ENCODE measurements at regions not wholly inside any gene's neighbourhood (a gene's known extent, or its start where the extent isn't known, plus 50 kb on each side); places are given as distances from the start of the nearest gene placed in this dataset.
A peak's percentile ranks its signal among the peaks of the same experiment; 100 is the strongest.

- no peak overlapping the region for H2AFZ ChIP-seq (ENCODE audit: low read depth, low read length)
- H3K4me2 ChIP-seq (ENCODE audit: low read length) = no peak overlapping the region
- no peaks in the 10 kb centered on the region for H3K27me3 ChIP-seq (ENCODE audit: low read depth, low read length)
- H3K4me1 ChIP-seq (ENCODE audit: low read length) = no peaks in the 10 kb centered on the region
- H3K4me3 ChIP-seq (ENCODE audit: low read length) = no peak overlapping the region
- no peaks in the 10 kb centered on the region for H4K20me1 ChIP-seq (ENCODE audit: insufficient read depth, low read length)
- no peak for TF ChIP-seq EZH2phosphoT487 (IDR thresholded peaks at IDR 0.05; ENCODE audit: low read depth)
- TF ChIP-seq CTCF (IDR thresholded peaks at IDR 0.05; ENCODE audit: low read depth, low read length) = no peak
- H3K79me2 ChIP-seq (ENCODE audit: low read length) = no peaks in the 10 kb centered on the region
- no peaks in the 10 kb centered on the region for H3K36me3 ChIP-seq (replicated peaks; ENCODE audit: low read depth, low read length)
- H3K27ac ChIP-seq (ENCODE audit: low read length) = no peak overlapping the region
- H3K9me3 ChIP-seq (ENCODE audit: insufficient read depth, low read length) = no peaks in the 10 kb centered on the region
- no peak overlapping the region for H3K9ac ChIP-seq (ENCODE audit: low read length)
Observed at GRCh38 chr4:127500242-127500641, 132.5 kb upstream of the INTU start.

- Histone ChIP-seq H3K9me3 (ENCODE audit: insufficient read depth, low read length) (no peaks in the 10 kb centered on the region), H3K36me3 (replicated peaks; ENCODE audit: low read depth, low read length) (no peaks in the 10 kb centered on the region), H3K4me2 (ENCODE audit: low read length) (no peak overlapping the region), H3K27me3 (ENCODE audit: low read depth, low read length) (no peaks in the 10 kb centered on the region), H3K79me2 (ENCODE audit: low read length) (no peaks in the 10 kb centered on the region), H3K4me1 (ENCODE audit: low read length) (no peaks in the 10 kb centered on the region), H3K9ac (ENCODE audit: low read length) (no peak overlapping the region), H2AFZ (ENCODE audit: low read depth, low read length) (peak overlapping the region; percentile 15; the same call in 1 of the 2 replicates), H3K4me3 (ENCODE audit: low read length) (no peak overlapping the region), H3K27ac (ENCODE audit: low read length) (no peak overlapping the region), H4K20me1 (ENCODE audit: insufficient read depth, low read length) (no peaks in the 10 kb centered on the region)
- no peak for TF ChIP-seq EZH2phosphoT487 (IDR thresholded peaks at IDR 0.05; ENCODE audit: low read depth)
- no peak for TF ChIP-seq CTCF (IDR thresholded peaks at IDR 0.05; ENCODE audit: low read depth, low read length)
Observed at GRCh38 chr4:127501103-127501502, 131.7 kb upstream of the INTU start.

- TF ChIP-seq EZH2phosphoT487 (IDR thresholded peaks at IDR 0.05; ENCODE audit: low read depth) (no peak), CTCF (IDR thresholded peaks at IDR 0.05; ENCODE audit: low read depth, low read length) (no peak)
- H3K79me2 ChIP-seq (ENCODE audit: low read length) = no peaks in the 10 kb centered on the region
- no peaks in the 10 kb centered on the region for H3K9me3 ChIP-seq (ENCODE audit: insufficient read depth, low read length)
- H3K4me3 ChIP-seq (ENCODE audit: low read length) = no peak overlapping the region
- H3K4me1 ChIP-seq (ENCODE audit: low read length) = no peaks in the 10 kb centered on the region
- H3K27me3 ChIP-seq (ENCODE audit: low read depth, low read length) = no peaks in the 10 kb centered on the region
- no peak overlapping the region for H3K27ac ChIP-seq (ENCODE audit: low read length)
- no peak overlapping the region for H3K9ac ChIP-seq (ENCODE audit: low read length)
- H3K36me3 ChIP-seq (replicated peaks; ENCODE audit: low read depth, low read length) = no peaks in the 10 kb centered on the region
- H4K20me1 ChIP-seq (ENCODE audit: insufficient read depth, low read length) = no peaks in the 10 kb centered on the region
- no peak overlapping the region for H3K4me2 ChIP-seq (ENCODE audit: low read length)
- H2AFZ ChIP-seq (ENCODE audit: low read depth, low read length) = no peak overlapping the region
Observed at GRCh38 chr4:127503111-127503510, 129.6 kb upstream of the INTU start.

GRCh38 chr4:127505203-127505602 lies 127.6 kb upstream of the INTU start:
- TF ChIP-seq EZH2phosphoT487 (IDR thresholded peaks at IDR 0.05; ENCODE audit: low read depth) = no peak
- no peak for TF ChIP-seq CTCF (IDR thresholded peaks at IDR 0.05; ENCODE audit: low read depth, low read length)
- H3K4me1 ChIP-seq (ENCODE audit: low read length) = no peaks in the 10 kb centered on the region
- H3K27ac ChIP-seq (ENCODE audit: low read length) = no peak overlapping the region
- H3K27me3 ChIP-seq (ENCODE audit: low read depth, low read length) = no peaks in the 10 kb centered on the region
- no peak overlapping the region for H2AFZ ChIP-seq (ENCODE audit: low read depth, low read length)
- H3K4me3 ChIP-seq (ENCODE audit: low read length) = no peak overlapping the region
- no peaks in the 10 kb centered on the region for H4K20me1 ChIP-seq (ENCODE audit: insufficient read depth, low read length)
- H3K9ac ChIP-seq (ENCODE audit: low read length) = no peak overlapping the region
- no peaks in the 10 kb centered on the region for H3K36me3 ChIP-seq (replicated peaks; ENCODE audit: low read depth, low read length)
- no peaks in the 10 kb centered on the region for H3K79me2 ChIP-seq (ENCODE audit: low read length)
- H3K4me2 ChIP-seq (ENCODE audit: low read length) = no peak overlapping the region
- no peaks in the 10 kb centered on the region for H3K9me3 ChIP-seq (ENCODE audit: insufficient read depth, low read length)
